Osteoblast (primary cell): ENCODE measurements at regions not wholly inside any gene's neighbourhood (a gene's known extent, or its start where the extent isn't known, plus 50 kb on each side); places are given as distances from the start of the nearest gene placed in this dataset.

ENCODE experiments used
- DNase-seq: peaks from one replicate; pipeline ENCODE4 v3.0.0; 2011; ENCODE audit warnings: low spot score, mixed read lengths; ENCODE audit not compliant: insufficient read length; ENCODE audit errors: missing footprints
- H2AFZ ChIP-seq: 2 replicates; pipeline ENCODE4 v1.6.0; 2011; ENCODE audit warnings: mild to moderate bottlenecking, low read length
- H3K27ac ChIP-seq: 2 replicates; pipeline ENCODE4 v1.5.1; 2011; ENCODE audit warnings: mild to moderate bottlenecking, low read depth, low read length, moderate library complexity
- H3K27me3 ChIP-seq: 2 replicates; pipeline ENCODE4 v1.6.0; 2012; ENCODE audit warnings: mild to moderate bottlenecking, control low read depth, inconsistent platforms, low read length, moderate library complexity; ENCODE audit not compliant: insufficient read depth
- H3K36me3 ChIP-seq: 2 replicates; pipeline ENCODE4 v1.5.1; 2011; ENCODE audit warnings: mild to moderate bottlenecking, low read length, control low read depth, moderate library complexity; ENCODE audit not compliant: insufficient read depth
- H3K4me1 ChIP-seq: 2 replicates; pipeline ENCODE4 v1.5.1; 2011; ENCODE audit warnings: mild to moderate bottlenecking, low read length, control low read depth, moderate library complexity; ENCODE audit not compliant: insufficient read depth
- H3K4me2 ChIP-seq: 2 replicates; pipeline ENCODE4 v1.6.0; 2011; ENCODE audit warnings: mild to moderate bottlenecking, low read length; ENCODE audit not compliant: insufficient read depth
- H3K4me3 ChIP-seq: fragments of 200-600 bp; sonication (generic); 3 replicates; pipeline ENCODE4 v1.5.1; 2012; ENCODE audit warnings: mild to moderate bottlenecking, low read length, inconsistent platforms; ENCODE audit not compliant: insufficient read depth
- H3K79me2 ChIP-seq: 2 replicates; pipeline ENCODE4 v1.6.0; 2012; ENCODE audit warnings: mild to moderate bottlenecking, low read length, control low read depth, inconsistent platforms; ENCODE audit not compliant: insufficient read depth
- H3K9me3 ChIP-seq: 2 replicates; pipeline ENCODE4 v1.5.1; 2011; ENCODE audit warnings: low read depth, low read length, control low read depth
- H4K20me1 ChIP-seq: 2 replicates; pipeline ENCODE4 v1.6.0; 2012; ENCODE audit warnings: mild to moderate bottlenecking, low read length, control low read depth; ENCODE audit not compliant: insufficient read depth
- TF ChIP-seq, protein P1 (sequence below): IDR thresholded peaks from 2 replicates; pipeline ENCODE4 v1.5.1; 2011; ENCODE audit warnings: mild to moderate bottlenecking, low read depth, low read length, moderate library complexity; ENCODE audit errors: extremely low read depth

DNA sequence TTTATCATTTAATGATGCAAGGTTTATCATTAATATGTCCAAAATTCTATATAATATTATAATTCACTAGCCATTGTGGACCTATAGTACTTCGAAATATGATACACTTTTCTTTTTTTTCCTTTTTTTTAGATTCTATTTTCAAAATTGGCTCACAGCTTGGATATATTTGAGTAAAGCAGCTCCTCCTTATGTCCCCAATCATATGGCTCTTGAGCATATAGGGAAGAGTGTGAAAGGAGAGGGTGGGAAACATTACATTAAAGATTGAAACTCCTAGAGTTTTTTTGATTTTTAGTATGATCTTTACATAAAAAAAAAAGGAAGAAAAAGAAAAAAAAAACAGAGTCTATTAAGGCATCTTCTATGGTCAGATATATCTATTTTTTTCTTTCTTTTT lies 457.9 kb downstream of the RIT2 start:
- Histone ChIP-seq H3K4me2 (no peak overlapping the region), H3K4me1 (no peaks in the 10 kb centered on the region), H3K27ac (no peak overlapping the region), H3K79me2 (no peaks in the 10 kb centered on the region), H2AFZ (no peak overlapping the region), H3K36me3 (no peaks in the 10 kb centered on the region), H3K27me3 (no peaks in the 10 kb centered on the region), H3K4me3 (no peak overlapping the region), H4K20me1 (no peaks in the 10 kb centered on the region), H3K9me3 (no peaks in the 10 kb centered on the region)
- no peak for DNase-seq
- TF ChIP-seq, protein P1, sequence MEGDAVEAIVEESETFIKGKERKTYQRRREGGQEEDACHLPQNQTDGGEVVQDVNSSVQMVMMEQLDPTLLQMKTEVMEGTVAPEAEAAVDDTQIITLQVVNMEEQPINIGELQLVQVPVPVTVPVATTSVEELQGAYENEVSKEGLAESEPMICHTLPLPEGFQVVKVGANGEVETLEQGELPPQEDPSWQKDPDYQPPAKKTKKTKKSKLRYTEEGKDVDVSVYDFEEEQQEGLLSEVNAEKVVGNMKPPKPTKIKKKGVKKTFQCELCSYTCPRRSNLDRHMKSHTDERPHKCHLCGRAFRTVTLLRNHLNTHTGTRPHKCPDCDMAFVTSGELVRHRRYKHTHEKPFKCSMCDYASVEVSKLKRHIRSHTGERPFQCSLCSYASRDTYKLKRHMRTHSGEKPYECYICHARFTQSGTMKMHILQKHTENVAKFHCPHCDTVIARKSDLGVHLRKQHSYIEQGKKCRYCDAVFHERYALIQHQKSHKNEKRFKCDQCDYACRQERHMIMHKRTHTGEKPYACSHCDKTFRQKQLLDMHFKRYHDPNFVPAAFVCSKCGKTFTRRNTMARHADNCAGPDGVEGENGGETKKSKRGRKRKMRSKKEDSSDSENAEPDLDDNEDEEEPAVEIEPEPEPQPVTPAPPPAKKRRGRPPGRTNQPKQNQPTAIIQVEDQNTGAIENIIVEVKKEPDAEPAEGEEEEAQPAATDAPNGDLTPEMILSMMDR: no peak

- H3K4me1 ChIP-seq: no peaks in the 10 kb centered on the region
- DNase-seq: no peak
Observed at GRCh38 chr18:42658171-42658570, 457.3 kb downstream of the RIT2 start.

DNA sequence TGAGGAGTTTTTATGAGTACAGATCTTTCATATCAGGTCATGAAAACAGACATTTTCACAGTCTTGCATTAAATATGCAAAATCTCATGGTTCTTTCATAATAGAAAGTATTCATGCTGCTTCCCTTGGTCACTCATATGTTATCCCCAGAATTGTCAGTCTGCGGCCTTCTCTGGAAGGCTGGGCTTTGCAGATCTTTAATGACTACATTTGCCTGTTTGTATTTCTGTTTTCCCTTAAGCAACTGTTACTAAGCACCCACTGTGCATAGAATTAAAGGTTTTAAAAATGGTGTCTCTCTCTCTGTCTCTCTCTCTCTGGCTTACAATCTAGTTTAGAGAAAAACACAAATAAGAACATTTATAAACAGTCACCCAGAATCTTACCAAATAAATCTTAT lies 456.3 kb downstream of the RIT2 start:
- TF ChIP-seq, protein P1: no peak
- no peak for DNase-seq
- Histone ChIP-seq H4K20me1 (no peaks in the 10 kb centered on the region), H3K4me3 (no peak overlapping the region), H3K27me3 (no peaks in the 10 kb centered on the region), H2AFZ (no peak overlapping the region), H3K4me1 (no peaks in the 10 kb centered on the region), H3K79me2 (no peaks in the 10 kb centered on the region), H3K9me3 (no peaks in the 10 kb centered on the region), H3K36me3 (no peaks in the 10 kb centered on the region), H3K27ac (no peak overlapping the region), H3K4me2 (no peak overlapping the region)

More at GRCh38 chr18:42658171-42658570, 457.3 kb downstream of the RIT2 start:
- Histone ChIP-seq H4K20me1 (no peaks in the 10 kb centered on the region), H3K4me2 (no peak overlapping the region), H3K4me3 (no peak overlapping the region), H3K27me3 (no peaks in the 10 kb centered on the region), H3K27ac (no peak overlapping the region), H3K79me2 (no peaks in the 10 kb centered on the region), H3K9me3 (no peaks in the 10 kb centered on the region), H2AFZ (no peak overlapping the region), H3K36me3 (no peaks in the 10 kb centered on the region)
- TF ChIP-seq, protein P1: no peak

DNA sequence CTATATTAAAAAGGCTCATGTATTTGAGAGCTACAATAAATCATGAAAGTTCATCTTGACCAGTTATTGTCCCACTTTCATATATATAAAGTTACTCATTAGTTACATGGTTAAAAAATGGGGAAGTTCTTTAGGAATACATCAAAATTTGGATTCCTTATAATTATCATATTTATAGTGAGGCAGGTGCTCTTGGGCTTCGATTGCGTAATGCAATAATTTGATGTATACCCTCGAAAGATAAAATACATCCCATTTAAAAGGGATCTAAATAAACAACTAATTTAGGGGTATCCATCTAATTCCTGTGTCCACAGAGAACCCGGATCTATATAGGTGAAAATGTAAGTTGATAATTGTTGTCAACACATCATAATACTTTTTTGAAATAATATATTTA lies 444.6 kb downstream of the RIT2 start:
- H3K36me3 ChIP-seq: no peaks in the 10 kb centered on the region
- no peaks in the 10 kb centered on the region for H4K20me1 ChIP-seq
- no peak overlapping the region for H3K4me3 ChIP-seq
- no peaks in the 10 kb centered on the region for H3K9me3 ChIP-seq
- H3K27ac ChIP-seq: no peak overlapping the region
- no peaks in the 10 kb centered on the region for H3K4me1 ChIP-seq
- H3K4me2 ChIP-seq: no peak overlapping the region
- H3K79me2 ChIP-seq: no peaks in the 10 kb centered on the region
- TF ChIP-seq, protein P1: no peak
- no peaks in the 10 kb centered on the region for H3K27me3 ChIP-seq
- H2AFZ ChIP-seq: no peak overlapping the region
- DNase-seq: no peak
